Gastroesophageal sphincter (tissue), 3 donors: ENCODE measurements at regions not wholly inside any gene's neighbourhood (a gene's known extent, or its start where the extent isn't known, plus 50 kb on each side); places are given as distances from the start of the nearest gene placed in this dataset.

ENCODE experiments used
- EP300 ChIP-seq: sonication (generic); formaldehyde crosslinking; IDR thresholded peaks from one replicate; pipeline ENCODE4 v1.6.1; 2017; ENCODE audit warnings: antibody characterized with exemption, mild to moderate bottlenecking
- POLR2AphosphoS5 ChIP-seq: sonication (generic); formaldehyde crosslinking; IDR thresholded peaks from one replicate; pipeline ENCODE4 v1.6.1; 2017; ENCODE audit warnings: antibody characterized with exemption
- TF ChIP-seq, protein P1 (sequence below), 4 experiments: fragments of 200-600 bp in 2 of 4; fragments of 450-650 bp in 2 of 4; sonication (generic) in 1 of 4; IDR thresholded peaks; one replicate each; pipeline ENCODE4 v1.5.1; 2017 to 2019; ENCODE audit warnings: antibody characterized with exemption in 4 of 4, mild to moderate bottlenecking in 2 of 4, moderate library complexity in 2 of 4

GRCh38 chrX:124818033-124818432, 471.7 kb downstream of the SH2D1A start:
- TF ChIP-seq, protein P1, sequence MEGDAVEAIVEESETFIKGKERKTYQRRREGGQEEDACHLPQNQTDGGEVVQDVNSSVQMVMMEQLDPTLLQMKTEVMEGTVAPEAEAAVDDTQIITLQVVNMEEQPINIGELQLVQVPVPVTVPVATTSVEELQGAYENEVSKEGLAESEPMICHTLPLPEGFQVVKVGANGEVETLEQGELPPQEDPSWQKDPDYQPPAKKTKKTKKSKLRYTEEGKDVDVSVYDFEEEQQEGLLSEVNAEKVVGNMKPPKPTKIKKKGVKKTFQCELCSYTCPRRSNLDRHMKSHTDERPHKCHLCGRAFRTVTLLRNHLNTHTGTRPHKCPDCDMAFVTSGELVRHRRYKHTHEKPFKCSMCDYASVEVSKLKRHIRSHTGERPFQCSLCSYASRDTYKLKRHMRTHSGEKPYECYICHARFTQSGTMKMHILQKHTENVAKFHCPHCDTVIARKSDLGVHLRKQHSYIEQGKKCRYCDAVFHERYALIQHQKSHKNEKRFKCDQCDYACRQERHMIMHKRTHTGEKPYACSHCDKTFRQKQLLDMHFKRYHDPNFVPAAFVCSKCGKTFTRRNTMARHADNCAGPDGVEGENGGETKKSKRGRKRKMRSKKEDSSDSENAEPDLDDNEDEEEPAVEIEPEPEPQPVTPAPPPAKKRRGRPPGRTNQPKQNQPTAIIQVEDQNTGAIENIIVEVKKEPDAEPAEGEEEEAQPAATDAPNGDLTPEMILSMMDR (IDR thresholded peaks at IDR 0.05): no peak
- TF ChIP-seq POLR2AphosphoS5 (no peak), EP300 (no peak)
